ENCODE measurements at regions not wholly inside any gene's neighbourhood (a gene's known extent, or its start where the extent isn't known, plus 50 kb on each side); places are given as distances from the start of the nearest gene placed in this dataset.
"Not testable (repeated sequence)": the region's sequence is repeated elsewhere in the genome, so short reads cannot be mapped to it uniquely, and the experiment has no call there.

- H3K27me3 ChIP-seq (replicated peaks; ENCODE audit: control insufficient read depth, insufficient read depth, low read length, poor library complexity, severe bottlenecking) = peaks cover 16% of the 10 kb centered on the region
- H3K4me1 ChIP-seq (ENCODE audit: control insufficient read depth, insufficient read depth, low read length, poor library complexity, severe bottlenecking) = no peaks in the 10 kb centered on the region
- H3K36me3 ChIP-seq (ENCODE audit: control insufficient read depth, insufficient read depth, low read length) = no peaks in the 10 kb centered on the region
- no peaks in the 10 kb centered on the region for H3K9me3 ChIP-seq (ENCODE audit: control insufficient read depth, low read length)
- H3K27ac ChIP-seq (ENCODE audit: insufficient read depth, low read length, poor library complexity, severe bottlenecking) = no peak overlapping the region
- DNase-seq = no peak
- H3K4me3 ChIP-seq (ENCODE audit: insufficient read depth, low read depth, low read length, poor library complexity, severe bottlenecking) = no peak overlapping the region
These were observed 155.9 kb downstream of the FOXD2 start for GRCh38 chr1:47593598-47594285.

GRCh38 chr1:47594627-47595026, 156.8 kb downstream of the FOXD2 start:
- no peak overlapping the region for H3K4me3 ChIP-seq (ENCODE audit: insufficient read depth, low read depth, low read length, poor library complexity, severe bottlenecking)
- no peaks in the 10 kb centered on the region for H3K9me3 ChIP-seq (ENCODE audit: control insufficient read depth, low read length)
- H3K27me3 ChIP-seq (replicated peaks; ENCODE audit: control insufficient read depth, insufficient read depth, low read length, poor library complexity, severe bottlenecking) = peaks cover 16% of the 10 kb centered on the region
- DNase-seq = no peak
- no peak overlapping the region for H3K27ac ChIP-seq (ENCODE audit: insufficient read depth, low read length, poor library complexity, severe bottlenecking)
- H3K36me3 ChIP-seq (ENCODE audit: control insufficient read depth, insufficient read depth, low read length) = no peaks in the 10 kb centered on the region
- no peaks in the 10 kb centered on the region for H3K4me1 ChIP-seq (ENCODE audit: control insufficient read depth, insufficient read depth, low read length, poor library complexity, severe bottlenecking)

GRCh38 chr1:47596328-47596727, 158.5 kb downstream of the FOXD2 start:
- H3K4me3 ChIP-seq (ENCODE audit: insufficient read depth, low read depth, low read length, poor library complexity, severe bottlenecking) = no peak overlapping the region
- H3K4me1 ChIP-seq (ENCODE audit: control insufficient read depth, insufficient read depth, low read length, poor library complexity, severe bottlenecking) = no peaks in the 10 kb centered on the region
- no peak for DNase-seq
- H3K27ac ChIP-seq (ENCODE audit: insufficient read depth, low read length, poor library complexity, severe bottlenecking) = no peak overlapping the region
- no peaks in the 10 kb centered on the region for H3K9me3 ChIP-seq (ENCODE audit: control insufficient read depth, low read length)
- H3K27me3 ChIP-seq (replicated peaks; ENCODE audit: control insufficient read depth, insufficient read depth, low read length, poor library complexity, severe bottlenecking) = peaks cover 16% of the 10 kb centered on the region
- no peaks in the 10 kb centered on the region for H3K36me3 ChIP-seq (ENCODE audit: control insufficient read depth, insufficient read depth, low read length)

GRCh38 chr1:47598357-47598756, 160.5 kb downstream of the FOXD2 start:
- Histone ChIP-seq H3K9me3 (ENCODE audit: control insufficient read depth, low read length) (no peaks in the 10 kb centered on the region), H3K4me3 (ENCODE audit: insufficient read depth, low read depth, low read length, poor library complexity, severe bottlenecking) (no peak overlapping the region), H3K27me3 (replicated peaks; ENCODE audit: control insufficient read depth, insufficient read depth, low read length, poor library complexity, severe bottlenecking) (peaks cover 8% of the 10 kb centered on the region), H3K36me3 (ENCODE audit: control insufficient read depth, insufficient read depth, low read length) (no peaks in the 10 kb centered on the region), H3K27ac (ENCODE audit: insufficient read depth, low read length, poor library complexity, severe bottlenecking) (no peak overlapping the region), H3K4me1 (ENCODE audit: control insufficient read depth, insufficient read depth, low read length, poor library complexity, severe bottlenecking) (no peaks in the 10 kb centered on the region)
- no peak for DNase-seq

- Histone ChIP-seq H3K27me3 (replicated peaks; ENCODE audit: control insufficient read depth, insufficient read depth, low read length, poor library complexity, severe bottlenecking) (no peaks in the 10 kb centered on the region), H3K27ac (ENCODE audit: insufficient read depth, low read length, poor library complexity, severe bottlenecking) (no peak overlapping the region), H3K4me3 (ENCODE audit: insufficient read depth, low read depth, low read length, poor library complexity, severe bottlenecking) (no peak overlapping the region), H3K4me1 (ENCODE audit: control insufficient read depth, insufficient read depth, low read length, poor library complexity, severe bottlenecking) (no peaks in the 10 kb centered on the region), H3K36me3 (ENCODE audit: control insufficient read depth, insufficient read depth, low read length) (no peaks in the 10 kb centered on the region), H3K9me3 (ENCODE audit: control insufficient read depth, low read length) (no peaks in the 10 kb centered on the region)
- DNase-seq = no peak
These were observed 161.9 kb downstream of the FOXD2 start for GRCh38 chr1:47599777-47600176.

GRCh38 chr1:47602491-47602890, 164.6 kb downstream of the FOXD2 start:
- H3K9me3 ChIP-seq (ENCODE audit: control insufficient read depth, low read length); H3K27me3 ChIP-seq (replicated peaks; ENCODE audit: control insufficient read depth, insufficient read depth, low read length, poor library complexity, severe bottlenecking); H3K27ac ChIP-seq (ENCODE audit: insufficient read depth, low read length, poor library complexity, severe bottlenecking); H3K4me1 ChIP-seq (ENCODE audit: control insufficient read depth, insufficient read depth, low read length, poor library complexity, severe bottlenecking); H3K4me3 ChIP-seq (ENCODE audit: insufficient read depth, low read depth, low read length, poor library complexity, severe bottlenecking); DNase-seq; H3K36me3 ChIP-seq (ENCODE audit: control insufficient read depth, insufficient read depth, low read length): not testable (repeated sequence)

- not testable (repeated sequence) for H3K4me1 ChIP-seq (ENCODE audit: control insufficient read depth, insufficient read depth, low read length, poor library complexity, severe bottlenecking); DNase-seq; H3K36me3 ChIP-seq (ENCODE audit: control insufficient read depth, insufficient read depth, low read length); H3K27me3 ChIP-seq (replicated peaks; ENCODE audit: control insufficient read depth, insufficient read depth, low read length, poor library complexity, severe bottlenecking); H3K9me3 ChIP-seq (ENCODE audit: control insufficient read depth, low read length); H3K4me3 ChIP-seq (ENCODE audit: insufficient read depth, low read depth, low read length, poor library complexity, severe bottlenecking); H3K27ac ChIP-seq (ENCODE audit: insufficient read depth, low read length, poor library complexity, severe bottlenecking)
These were observed 167.0 kb downstream of the FOXD2 start for GRCh38 chr1:47604869-47605268.

GRCh38 chr1:47608296-47608875, 170.5 kb downstream of the FOXD2 start:
- no peaks in the 10 kb centered on the region for H3K9me3 ChIP-seq (ENCODE audit: control insufficient read depth, low read length)
- no peak overlapping the region for H3K27ac ChIP-seq (ENCODE audit: insufficient read depth, low read length, poor library complexity, severe bottlenecking)
- no peaks in the 10 kb centered on the region for H3K27me3 ChIP-seq (replicated peaks; ENCODE audit: control insufficient read depth, insufficient read depth, low read length, poor library complexity, severe bottlenecking)
- no peak for DNase-seq
- H3K36me3 ChIP-seq (ENCODE audit: control insufficient read depth, insufficient read depth, low read length) = no peaks in the 10 kb centered on the region
- H3K4me3 ChIP-seq (ENCODE audit: insufficient read depth, low read depth, low read length, poor library complexity, severe bottlenecking) = no peak overlapping the region
- H3K4me1 ChIP-seq (ENCODE audit: control insufficient read depth, insufficient read depth, low read length, poor library complexity, severe bottlenecking) = no peaks in the 10 kb centered on the region

- DNase-seq = no peak
- Histone ChIP-seq H3K27me3 (replicated peaks; ENCODE audit: control insufficient read depth, insufficient read depth, low read length, poor library complexity, severe bottlenecking) (peaks cover 2% of the 10 kb centered on the region), H3K4me1 (ENCODE audit: control insufficient read depth, insufficient read depth, low read length, poor library complexity, severe bottlenecking) (no peaks in the 10 kb centered on the region), H3K36me3 (ENCODE audit: control insufficient read depth, insufficient read depth, low read length) (no peaks in the 10 kb centered on the region), H3K4me3 (ENCODE audit: insufficient read depth, low read depth, low read length, poor library complexity, severe bottlenecking) (no peak overlapping the region), H3K27ac (ENCODE audit: insufficient read depth, low read length, poor library complexity, severe bottlenecking) (no peak overlapping the region), H3K9me3 (ENCODE audit: control insufficient read depth, low read length) (no peaks in the 10 kb centered on the region)
These were observed 174.1 kb downstream of the FOXD2 start for GRCh38 chr1:47611992-47612391.

- Histone ChIP-seq H3K4me1 (ENCODE audit: control insufficient read depth, insufficient read depth, low read length, poor library complexity, severe bottlenecking) (no peaks in the 10 kb centered on the region), H3K27ac (ENCODE audit: insufficient read depth, low read length, poor library complexity, severe bottlenecking) (no peak overlapping the region), H3K36me3 (ENCODE audit: control insufficient read depth, insufficient read depth, low read length) (no peaks in the 10 kb centered on the region), H3K4me3 (ENCODE audit: insufficient read depth, low read depth, low read length, poor library complexity, severe bottlenecking) (no peak overlapping the region), H3K9me3 (ENCODE audit: control insufficient read depth, low read length) (no peaks in the 10 kb centered on the region), H3K27me3 (replicated peaks; ENCODE audit: control insufficient read depth, insufficient read depth, low read length, poor library complexity, severe bottlenecking) (peaks cover 2% of the 10 kb centered on the region)
- no peak for DNase-seq
These were observed 175.0 kb downstream of the FOXD2 start for GRCh38 chr1:47612819-47613218.

All from effector memory CD4-positive, alpha-beta T cell (primary cell).